Glomerular visceral epithelial cell (primary cell): ENCODE measurements at regions not wholly inside any gene's neighbourhood (a gene's known extent, or its start where the extent isn't known, plus 50 kb on each side); places are given as distances from the start of the nearest gene placed in this dataset.

Source experiments
- DNase-seq: peaks from one replicate; pipeline ENCODE4 v3.0.0-alpha.2; 2016; ENCODE audit errors: extremely low spot score

DNA sequence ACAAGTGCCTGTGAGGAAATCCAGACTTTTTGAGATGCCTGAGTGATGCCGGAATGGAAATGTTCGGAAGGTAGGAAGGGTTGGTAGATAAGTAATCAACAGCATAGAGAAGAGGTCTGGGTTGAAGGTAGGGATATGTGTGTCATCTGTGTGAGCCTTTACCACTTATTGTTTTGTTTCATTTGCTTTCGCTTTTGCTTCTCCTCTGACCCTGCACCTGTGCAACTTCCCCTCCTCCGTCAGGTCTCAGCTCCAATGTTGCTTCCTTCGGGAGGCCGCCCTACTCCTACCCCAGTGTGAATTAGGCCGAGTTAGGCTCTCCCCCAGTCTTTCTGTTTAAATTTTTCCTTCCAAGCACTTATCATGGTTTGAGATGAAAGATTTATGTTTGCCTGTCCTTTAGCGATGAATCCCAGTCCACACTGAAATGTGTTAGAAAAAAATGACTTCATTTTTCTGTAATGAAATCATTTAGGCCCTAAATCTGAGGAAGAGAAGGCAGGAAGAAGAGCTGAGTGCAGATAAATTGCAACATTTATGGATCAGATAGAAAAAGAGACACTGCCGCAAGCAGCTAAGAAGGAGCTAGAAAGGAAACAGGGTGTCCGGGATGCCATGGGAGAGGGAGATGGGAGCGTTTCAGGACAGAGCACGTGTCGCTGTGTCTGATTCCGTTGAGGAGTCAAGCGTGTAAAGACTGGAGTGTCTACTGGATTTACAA lies 139.6 kb upstream of the PELI1 start:
- DNase-seq: no peak

DNA sequence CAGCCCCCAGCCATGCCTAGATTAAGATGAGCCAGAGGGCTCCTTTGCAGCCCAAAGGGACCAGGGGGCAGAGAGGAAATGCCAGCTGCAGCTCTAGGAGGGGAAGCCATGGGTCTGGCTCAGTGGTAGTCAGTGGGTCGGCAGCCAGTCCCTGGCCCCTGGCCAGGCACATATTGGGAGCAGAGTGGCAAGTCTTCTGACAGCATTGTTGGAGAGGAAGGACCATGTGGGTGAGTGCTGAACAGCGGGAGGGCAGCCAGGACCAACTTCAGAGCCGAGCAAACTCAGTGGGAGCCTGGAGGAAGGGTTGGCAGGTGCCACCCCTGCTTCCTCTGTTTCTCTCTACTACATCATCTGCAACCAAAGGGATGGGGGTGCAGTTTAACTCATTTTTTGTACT lies 140.5 kb upstream of the PELI1 start:
- no peak for DNase-seq

DNA sequence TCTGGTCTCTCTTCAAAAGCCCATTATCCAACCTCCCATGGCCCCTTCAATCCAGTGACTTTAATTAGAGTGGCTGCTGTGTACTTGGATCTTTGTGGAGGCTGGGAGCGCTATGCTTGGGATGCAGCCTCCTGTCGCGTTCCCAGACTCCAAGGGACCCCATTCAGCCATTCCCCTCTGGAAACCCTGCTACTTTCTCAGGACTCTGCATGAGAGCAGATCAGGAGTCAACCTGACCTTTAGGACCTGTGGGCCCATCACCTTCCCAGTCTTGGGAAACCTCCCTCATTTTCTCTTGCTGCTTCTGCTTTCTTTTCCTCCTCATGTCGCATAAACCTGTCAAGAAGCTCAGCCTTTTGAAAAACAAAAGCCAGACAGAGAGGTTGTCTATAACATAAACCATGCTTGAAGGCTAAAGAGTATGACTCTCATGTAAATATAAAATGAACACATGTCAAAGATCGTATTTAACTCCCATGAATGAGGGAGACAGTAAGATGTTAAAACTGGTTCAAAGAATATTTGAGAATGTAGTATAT lies 143.1 kb upstream of the PELI1 start:
- no peak for DNase-seq

DNA sequence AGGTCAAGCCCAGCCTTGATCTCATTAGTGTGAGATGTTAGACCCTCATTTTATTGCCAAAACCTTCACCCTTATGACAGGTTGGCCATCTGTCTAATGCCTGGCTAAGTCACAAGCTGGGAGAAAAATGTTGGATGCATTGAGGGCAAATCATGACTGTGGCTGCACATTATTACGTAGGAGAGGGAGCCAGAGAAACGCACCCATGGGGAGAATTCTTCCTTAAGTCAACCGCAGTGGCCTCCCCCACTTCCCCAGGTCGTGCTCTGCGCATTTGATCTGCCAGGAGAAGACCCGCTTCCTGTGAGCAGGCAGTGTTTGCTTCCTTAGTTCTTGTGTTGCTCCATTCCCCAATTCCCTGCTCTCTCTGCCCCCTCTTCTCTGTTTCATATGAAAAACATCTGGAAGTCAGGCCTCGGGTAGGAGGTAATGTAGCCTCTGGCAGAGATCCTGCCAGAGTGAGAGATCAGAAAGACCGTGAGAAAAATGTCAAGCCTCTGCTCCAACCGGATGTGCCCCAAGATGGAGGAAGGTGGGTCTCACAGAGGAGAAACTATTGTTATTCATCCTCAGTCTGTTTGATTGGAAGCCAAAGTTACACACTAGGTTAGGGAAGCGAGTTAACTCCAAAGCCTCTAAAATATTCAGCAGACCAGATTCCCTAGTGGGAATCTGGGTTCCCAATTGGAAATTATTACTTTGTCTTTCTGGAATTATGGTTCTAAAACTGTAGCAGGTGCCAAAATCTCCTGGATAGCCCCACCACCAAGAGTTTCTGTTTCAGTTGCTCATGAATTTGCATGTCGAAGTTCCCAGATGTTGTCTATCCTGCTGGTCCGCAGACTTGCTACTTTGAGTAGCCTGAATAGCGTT lies 144.3 kb upstream of the PELI1 start:
- DNase-seq: no peak

DNA sequence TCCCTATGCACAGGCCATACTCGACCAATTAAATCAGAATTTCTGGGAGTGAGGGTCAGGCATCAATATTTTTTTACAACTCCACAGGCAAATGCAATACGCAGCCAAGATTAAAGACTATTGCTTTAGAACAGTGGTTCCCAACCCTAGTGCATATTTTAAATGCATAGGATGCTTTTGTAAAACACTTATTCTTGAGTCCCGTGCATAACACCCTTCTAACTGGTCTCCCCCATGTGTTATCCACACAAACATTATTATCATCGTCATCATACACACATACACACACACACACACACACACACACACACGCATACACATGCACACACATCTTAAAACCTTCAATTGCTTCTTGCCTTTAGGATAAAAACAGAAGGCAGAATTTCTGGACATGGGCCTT lies 145.0 kb upstream of the PELI1 start:
- DNase-seq: no peak

DNA sequence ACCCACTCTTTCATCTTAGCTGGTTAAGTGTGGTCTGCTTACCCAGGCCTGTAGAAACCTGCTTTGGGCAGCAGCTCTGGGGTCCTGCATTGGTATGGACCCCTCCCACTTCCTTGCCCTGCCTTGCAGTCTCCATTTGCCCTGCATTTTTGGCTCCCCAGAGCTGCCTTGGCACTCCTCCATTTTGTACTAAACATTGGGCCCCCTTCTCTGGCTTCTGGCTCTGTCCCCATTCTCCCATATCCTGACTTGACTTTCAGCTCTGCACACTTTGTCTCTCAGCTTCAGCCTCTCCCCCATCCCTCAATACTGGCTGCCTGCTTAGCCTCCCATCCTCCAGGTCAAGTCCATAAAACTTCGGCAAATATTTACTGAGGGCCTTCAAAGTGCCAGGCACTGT lies 145.5 kb upstream of the PELI1 start:
- no peak for DNase-seq

DNA sequence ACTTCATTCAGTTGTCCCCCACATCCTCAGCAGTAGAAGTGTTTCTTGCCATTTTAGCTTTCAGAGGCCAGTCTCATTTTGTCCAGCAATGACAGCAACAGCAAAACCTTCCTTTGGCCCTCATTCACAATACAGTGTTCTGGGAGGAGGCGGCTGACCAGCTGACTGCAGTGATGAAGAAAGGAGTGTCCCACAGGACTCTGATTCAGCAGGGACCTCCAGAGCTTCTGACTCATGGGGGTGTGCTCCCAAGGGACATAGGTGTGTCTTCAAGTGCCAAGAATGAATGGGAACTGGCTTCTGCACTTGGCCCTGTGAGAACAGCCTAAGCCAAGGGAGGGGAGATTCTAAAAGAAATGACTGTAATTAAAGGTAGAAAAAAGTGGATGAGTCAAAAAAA lies 147.0 kb upstream of the PELI1 start:
- peak; percentile 22 for DNase-seq

DNA sequence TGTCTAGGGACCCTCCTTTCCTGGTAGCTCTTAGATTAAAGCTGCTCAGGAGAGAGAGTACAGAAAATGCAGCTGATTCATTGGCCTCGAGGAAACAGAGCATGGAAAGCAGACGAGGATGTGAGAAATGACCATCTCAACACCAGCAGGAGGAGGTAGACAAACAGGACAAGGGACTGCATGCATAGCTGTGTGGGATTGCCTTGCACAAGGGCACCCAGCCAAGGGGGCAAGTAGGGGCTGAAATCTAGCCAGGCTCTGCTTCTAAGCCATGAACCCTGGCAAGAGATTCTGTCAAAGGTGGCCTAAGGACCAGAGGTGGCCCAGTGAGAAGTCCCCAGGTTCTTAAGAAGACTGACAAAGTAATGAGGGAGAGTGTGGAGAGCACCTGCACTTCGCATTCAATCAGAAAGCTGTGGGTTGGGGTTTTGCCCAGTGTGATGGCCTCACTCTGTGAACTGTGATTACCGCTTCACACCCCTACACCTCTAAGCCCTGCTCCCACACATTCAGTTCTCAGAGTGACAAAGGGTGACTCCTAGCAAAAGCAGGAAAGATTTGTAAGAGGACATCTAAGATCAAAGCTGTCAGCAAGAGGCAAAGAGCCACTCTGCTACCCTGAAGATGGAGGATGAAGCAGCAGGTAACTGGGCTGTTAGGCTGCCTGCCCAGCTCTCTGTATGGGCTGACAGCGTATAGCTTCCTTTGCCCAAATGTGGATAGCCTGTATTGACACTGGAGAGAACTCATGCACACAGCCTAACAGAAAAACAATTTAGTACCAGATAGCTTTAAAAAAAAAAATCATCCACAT lies 151.3 kb upstream of the PELI1 start:
- no peak for DNase-seq

DNA sequence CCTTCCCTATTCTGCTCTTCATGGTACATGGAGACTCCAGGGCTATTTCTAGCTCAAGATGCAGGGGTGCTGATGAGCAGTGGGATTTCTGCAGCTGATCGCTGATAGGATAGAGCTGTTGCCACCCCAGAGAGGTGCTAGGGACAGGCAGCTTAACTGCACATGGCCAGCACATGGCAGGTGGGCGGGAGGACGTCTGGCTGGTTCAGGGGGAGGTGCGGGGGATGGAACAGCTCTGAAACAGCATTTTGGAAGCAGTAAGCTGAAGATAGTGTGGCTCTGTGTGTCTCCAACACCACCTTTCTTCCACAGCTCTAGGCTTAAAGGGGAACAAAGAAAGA lies 151.9 kb upstream of the PELI1 start:
- no peak for DNase-seq

DNA sequence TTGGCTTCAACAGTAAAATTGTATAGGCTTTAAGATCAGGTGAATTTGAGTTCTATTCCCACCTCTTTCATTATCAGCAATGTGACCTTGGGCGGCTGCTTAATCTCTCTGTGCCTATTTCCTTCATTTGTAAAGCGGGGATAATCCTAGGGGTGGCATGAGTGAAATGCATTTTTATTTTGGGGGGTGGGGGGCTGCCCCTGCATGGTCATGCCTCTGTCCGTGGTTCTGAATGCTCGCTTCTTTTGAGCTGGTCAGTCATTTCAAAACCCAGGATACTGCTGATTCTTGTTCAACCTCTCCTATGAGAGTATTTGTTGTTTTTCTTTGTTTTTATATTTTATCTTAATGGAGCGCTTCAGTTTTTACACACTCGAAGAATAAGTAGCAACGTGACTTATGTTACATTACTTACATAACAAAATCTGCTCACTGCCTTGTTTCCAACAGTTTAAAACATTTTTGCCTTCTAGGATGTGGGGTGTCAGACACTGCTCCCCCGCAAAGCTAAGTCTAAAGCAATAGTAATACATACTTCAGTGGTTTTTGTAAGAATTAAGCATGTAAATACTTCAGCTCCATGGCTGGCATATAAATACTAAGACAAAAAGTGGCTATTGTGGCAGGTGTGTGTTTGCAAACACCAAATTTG lies 152.6 kb upstream of the PELI1 start:
- no peak for DNase-seq

DNA sequence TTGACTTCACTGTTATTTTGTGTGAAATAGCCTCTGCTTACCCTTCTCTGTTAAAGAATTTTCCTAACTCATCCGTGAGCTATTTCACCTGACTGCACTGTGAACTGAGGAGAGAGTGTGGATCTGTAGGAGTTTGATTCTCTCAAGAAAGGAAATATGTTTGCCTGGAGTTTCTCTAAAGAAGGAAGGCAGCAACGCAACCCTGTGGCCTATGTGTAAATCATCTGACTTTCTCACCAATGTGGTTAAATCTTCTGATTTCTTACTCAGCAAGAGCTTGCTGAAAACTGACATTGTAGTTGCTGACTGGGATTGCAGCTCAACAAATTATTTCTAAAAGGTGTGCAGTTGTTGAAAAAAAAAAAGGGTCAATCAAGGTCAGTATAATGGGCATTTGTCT lies 153.9 kb upstream of the PELI1 start:
- no peak for DNase-seq

DNA sequence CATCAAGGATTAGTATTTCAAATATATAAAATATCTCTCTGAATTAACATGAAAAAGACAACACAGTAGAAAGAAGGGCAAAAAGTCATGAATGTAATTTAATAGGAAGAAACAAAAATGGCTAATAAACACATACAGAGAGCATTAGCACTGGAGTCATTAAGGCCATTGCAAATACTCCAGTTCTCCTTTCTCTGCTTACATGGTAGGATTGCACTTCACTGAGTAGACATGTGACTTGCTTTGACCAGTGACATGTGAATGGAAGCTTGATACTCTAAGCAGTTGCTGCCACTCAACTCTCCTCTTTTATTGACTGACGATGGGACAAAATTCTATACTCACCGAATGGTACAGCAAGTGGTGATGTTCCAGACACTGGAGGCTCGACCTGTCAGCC lies 153.9 kb upstream of the LGALSL start:
- DNase-seq: no peak

DNA sequence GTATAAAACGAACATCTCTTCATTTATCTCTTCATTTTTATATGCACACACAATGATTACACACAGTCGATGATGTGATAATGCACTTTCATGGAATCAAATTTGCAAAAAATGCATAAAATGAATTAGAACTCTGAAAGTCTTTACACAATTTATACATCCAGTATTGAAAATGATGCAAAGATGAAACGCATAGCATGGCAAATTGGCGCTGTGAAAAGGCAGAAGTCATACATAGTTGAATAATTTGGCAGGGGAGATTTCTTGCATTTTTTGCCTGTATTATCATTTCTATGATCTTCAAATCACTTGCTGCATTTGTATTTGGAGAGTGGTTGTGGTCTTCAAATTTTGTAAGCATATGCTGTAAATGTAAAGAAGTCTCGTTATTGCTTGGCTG lies 150.7 kb upstream of the LGALSL start:
- DNase-seq: no peak

DNA sequence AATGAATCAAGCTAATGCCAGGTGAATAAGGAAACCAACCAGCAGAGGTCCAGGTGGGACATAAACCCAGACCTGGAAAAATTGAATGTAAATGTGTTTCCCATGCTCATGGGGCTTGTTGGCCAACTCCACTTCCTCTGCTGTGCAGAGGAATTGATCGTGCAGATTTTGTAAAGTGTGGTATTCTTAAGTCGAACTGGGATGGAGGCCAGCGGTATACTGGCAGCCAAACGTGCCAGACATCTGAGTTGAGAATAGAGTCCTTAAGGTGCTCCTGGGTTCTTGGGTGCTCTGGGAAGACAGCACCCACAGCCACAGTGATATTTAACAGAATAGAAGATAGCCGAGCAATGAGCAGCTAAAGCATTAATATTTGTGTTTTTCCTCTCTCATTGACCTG lies 146.5 kb upstream of the LGALSL start:
- DNase-seq: no peak

DNA sequence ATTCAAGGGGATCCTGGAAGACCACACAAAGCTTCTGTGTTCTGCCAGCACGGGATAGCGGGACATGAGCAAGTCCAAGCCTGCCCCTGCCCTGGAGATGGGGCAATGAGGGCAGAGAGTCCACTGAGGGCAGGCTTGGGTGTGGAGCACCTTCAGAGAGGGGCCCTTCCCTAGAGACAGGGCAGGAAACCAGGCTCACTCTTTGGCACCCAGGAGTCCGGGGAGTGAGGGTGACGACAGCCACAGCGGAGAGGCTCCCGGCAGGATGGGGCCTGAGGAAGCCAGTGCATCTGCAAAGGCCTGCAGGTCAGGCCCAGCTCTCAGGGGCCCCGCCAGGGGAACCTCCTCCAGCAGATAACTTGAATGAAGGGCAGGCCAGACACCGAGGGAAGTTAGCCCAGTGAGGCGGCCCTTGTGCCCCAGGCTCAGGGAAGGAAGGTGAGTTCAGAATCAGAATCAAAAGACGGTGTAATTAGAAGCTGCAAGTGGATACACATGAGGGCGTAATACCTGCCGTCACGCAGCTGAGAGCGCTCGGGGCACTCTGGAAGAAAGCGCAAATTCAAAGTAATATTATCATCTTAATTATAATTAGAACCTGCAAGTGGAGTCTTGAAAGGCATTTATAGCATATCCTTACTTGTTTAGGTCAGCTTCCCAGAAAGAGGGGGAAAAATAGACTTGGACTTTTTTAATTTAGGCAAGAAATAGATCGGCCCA lies 142.6 kb upstream of the LGALSL start:
- no peak for DNase-seq

DNA sequence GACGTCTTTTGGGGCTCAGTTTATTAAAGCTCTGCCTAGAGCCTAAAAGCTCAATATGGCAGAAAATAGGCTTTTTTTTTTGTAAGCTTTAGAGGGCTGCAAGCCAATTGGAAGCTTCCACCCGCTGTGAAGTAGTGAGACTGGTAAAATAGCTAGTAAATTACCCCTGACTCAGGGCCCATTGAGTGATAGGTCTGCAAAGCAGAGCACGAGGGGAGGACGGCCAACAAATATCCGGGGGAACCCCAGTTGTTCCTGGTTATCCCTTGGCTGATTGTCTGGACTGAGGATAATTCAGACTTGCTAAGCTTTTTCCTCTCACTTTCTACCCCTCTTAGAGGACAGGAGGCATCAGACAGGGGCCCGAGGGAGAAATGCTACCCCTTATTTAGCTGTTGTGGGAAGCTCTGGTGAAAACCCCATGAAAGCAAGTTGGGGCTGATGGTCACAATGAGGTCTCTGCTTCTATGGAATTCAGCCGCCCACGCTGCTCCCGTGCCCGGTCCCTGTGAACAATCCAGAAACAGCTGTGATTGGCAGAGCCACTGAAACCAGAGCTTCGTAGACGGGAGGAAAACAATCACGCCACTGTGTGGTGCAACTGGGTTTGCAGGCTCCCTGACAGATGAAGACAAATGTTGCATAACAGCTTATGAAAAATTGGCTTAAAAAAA lies 141.9 kb upstream of the LGALSL start:
- peak; percentile 63 for DNase-seq

DNA sequence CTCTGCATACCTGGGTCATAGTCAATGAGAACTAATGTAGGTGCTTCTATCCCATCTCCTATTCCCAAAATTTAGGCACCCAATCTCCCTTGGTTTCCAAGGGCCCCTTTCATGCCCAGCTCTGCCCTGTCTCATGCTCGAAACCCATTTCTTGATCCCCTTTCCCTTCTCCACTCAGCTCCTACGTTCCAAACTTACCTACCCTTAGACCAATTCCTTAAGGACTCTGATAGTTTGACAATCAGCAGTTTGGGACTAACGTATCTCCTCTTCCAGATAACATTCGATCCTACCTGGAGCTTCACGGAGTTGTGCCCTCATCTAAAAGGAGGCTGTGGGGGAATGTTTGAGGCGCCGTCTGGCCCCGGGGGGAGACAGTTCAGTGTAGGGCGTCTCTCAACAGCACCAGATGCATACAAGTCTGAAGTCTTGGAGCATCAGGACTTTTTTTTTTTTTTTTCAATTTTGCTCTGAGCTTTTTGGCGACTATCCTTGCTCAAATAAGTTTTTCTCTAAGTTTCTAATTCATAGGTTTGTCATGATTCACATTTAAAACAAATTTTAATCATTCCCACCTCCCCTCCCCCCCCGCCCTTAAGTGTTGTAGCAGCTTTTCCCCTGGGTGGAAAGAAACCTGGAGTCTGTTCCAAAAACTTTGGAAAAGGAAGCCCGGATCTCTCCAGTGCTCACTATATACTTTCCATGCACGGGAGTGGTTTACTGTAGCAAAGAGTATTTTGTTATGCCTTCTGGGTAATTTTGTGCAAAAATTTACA lies 141.2 kb upstream of the LGALSL start:
- DNase-seq: no peak

DNA sequence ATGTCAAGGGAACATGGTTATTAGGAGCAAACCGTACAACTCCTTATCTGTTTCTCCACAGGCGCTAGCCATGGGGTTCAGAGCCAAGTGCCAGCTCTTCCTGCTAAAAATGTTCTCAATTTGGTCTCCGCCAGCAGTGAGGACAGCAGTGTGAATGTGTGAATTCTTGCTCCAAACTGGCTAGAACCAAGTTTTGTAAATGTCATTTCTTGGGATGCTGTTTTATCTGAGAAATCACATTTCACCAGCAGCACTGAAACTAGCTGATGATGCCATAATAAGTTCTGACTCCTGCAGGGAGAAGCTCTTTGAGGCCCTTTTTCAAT lies 140.6 kb upstream of the LGALSL start:
- no peak for DNase-seq

DNA sequence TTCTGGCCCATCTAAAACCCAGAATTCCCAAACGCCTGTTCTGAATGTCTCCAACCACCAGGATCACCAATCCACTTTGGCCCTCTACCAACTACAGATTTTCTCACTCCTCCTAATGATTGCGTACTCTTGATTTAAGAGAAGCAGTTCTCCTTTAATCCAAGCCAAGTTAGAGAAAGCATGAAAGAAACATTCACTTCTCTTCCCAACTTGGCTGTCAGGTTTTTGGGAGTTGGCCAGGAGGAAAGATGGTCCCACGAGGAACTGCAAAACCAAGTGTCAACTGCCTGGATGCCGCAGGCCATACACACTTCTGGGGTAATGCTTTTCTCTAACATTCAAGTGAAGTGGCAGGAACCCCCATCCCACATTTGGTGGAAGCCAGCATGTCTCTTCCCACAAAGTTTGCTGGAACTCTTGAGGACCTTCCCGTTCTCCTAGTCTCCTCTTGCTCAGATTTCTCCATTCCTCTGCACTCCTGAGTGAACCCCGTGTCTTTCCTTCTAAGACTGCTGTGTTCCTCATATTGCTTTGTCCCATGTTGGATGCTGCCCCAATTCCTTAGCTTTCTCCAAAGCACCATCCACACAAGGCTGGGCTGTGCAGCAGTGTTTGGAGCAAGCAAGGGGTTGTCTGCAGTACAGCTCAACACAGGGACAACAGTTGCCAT lies 138.5 kb upstream of the LGALSL start:
- DNase-seq: no peak
